Testis (tissue), 2 donors: ENCODE measurements at regions not wholly inside any gene's neighbourhood (a gene's known extent, or its start where the extent isn't known, plus 50 kb on each side); places are given as distances from the start of the nearest gene placed in this dataset.

Experiments used
- CTCF ChIP-seq, 3 experiments: fragments of 450-650 bp in 2 of 3; fragments of 200-600 bp in 1 of 3; sonication (generic) in 1 of 3; IDR thresholded peaks; one replicate each; pipeline ENCODE4 v1.5.1; 2016 to 2019; ENCODE audit warnings: antibody characterized with exemption in 3 of 3, mild to moderate bottlenecking in 2 of 3, moderate library complexity in 1 of 3
- POLR2A ChIP-seq: fragments of 450-650 bp; IDR thresholded peaks from one replicate; pipeline ENCODE4 v1.6.1; 2017; ENCODE audit warnings: antibody characterized with exemption, mild to moderate bottlenecking, moderate library complexity

DNA sequence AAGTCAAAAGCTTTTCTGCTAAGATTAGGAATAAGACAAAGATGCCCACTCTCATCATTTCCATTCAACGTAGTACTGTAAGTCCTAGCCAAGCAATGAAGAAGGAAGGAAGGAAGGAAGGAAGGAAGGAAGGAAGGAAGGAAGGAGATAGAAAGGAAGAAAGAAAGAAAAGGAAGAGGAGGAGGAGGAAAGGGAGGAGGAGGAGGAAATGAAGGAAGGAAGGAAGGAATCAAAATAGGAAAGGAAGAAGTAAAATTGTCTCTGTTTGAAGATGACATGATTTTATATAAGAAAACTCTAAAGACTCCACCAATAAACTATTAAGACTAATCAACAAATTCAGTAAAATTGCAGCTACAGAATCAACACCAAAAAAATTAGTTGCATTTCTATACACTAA is 66.0 kb upstream of the DHRS4 start:
- TF ChIP-seq CTCF (IDR thresholded peaks at IDR 0.05) (no peak), POLR2A (no peak)
